Peyer's patch (tissue), 4 donors: ENCODE measurements at regions not wholly inside any gene's neighbourhood (a gene's known extent, or its start where the extent isn't known, plus 50 kb on each side); places are given as distances from the start of the nearest gene placed in this dataset.

Source experiments
- POLR2A ChIP-seq, 2 donors: fragments of 450-650 bp; IDR thresholded peaks; one replicate each; pipeline ENCODE4 v1.5.1; 2017; ENCODE audit warnings: antibody characterized with exemption in 2 of 2, mild to moderate bottlenecking in 2 of 2, moderate library complexity in 2 of 2
- TF ChIP-seq, protein P1 (sequence below), 6 experiments: fragments of 450-650 bp in 4 of 6; fragments of 200-600 bp in 2 of 6; sonication (generic) in 1 of 6; IDR thresholded peaks; one replicate each; pipeline ENCODE4 v1.5.1; 2017 to 2019; ENCODE audit warnings: antibody characterized with exemption in 6 of 6, mild to moderate bottlenecking in 3 of 6, moderate library complexity in 1 of 6

- TF ChIP-seq, protein P1, sequence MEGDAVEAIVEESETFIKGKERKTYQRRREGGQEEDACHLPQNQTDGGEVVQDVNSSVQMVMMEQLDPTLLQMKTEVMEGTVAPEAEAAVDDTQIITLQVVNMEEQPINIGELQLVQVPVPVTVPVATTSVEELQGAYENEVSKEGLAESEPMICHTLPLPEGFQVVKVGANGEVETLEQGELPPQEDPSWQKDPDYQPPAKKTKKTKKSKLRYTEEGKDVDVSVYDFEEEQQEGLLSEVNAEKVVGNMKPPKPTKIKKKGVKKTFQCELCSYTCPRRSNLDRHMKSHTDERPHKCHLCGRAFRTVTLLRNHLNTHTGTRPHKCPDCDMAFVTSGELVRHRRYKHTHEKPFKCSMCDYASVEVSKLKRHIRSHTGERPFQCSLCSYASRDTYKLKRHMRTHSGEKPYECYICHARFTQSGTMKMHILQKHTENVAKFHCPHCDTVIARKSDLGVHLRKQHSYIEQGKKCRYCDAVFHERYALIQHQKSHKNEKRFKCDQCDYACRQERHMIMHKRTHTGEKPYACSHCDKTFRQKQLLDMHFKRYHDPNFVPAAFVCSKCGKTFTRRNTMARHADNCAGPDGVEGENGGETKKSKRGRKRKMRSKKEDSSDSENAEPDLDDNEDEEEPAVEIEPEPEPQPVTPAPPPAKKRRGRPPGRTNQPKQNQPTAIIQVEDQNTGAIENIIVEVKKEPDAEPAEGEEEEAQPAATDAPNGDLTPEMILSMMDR (IDR thresholded peaks at IDR 0.05), result no peak
- no peak for TF ChIP-seq POLR2A (IDR thresholded peaks at IDR 0.05)
Observed at GRCh38 chr7:90033850-90034249, 120.4 kb upstream of the STEAP1 start.
